Neural cell (in vitro differentiated cells): ENCODE measurements at regions not wholly inside any gene's neighbourhood (a gene's known extent, or its start where the extent isn't known, plus 50 kb on each side); places are given as distances from the start of the nearest gene placed in this dataset.

Experiments
- EP300 ChIP-seq: fragments of 450-650 bp; conservative IDR thresholded peaks from 2 replicates; pipeline ENCODE4 v1.6.1; 2014; ENCODE audit warnings: antibody characterized with exemption, mild to moderate bottlenecking, moderate library complexity; ENCODE audit not compliant: poor library complexity, severe bottlenecking
- MXI1 ChIP-seq: fragments of 450-650 bp; conservative IDR thresholded peaks from 2 replicates; pipeline ENCODE4 v1.6.1; 2014; ENCODE audit warnings: antibody characterized with exemption, mild to moderate bottlenecking; ENCODE audit not compliant: poor library complexity, severe bottlenecking
- POLR2AphosphoS5 ChIP-seq: IDR thresholded peaks from 2 replicates; pipeline ENCODE4 v1.6.1; 2012
- SMC3 ChIP-seq: fragments of 450-650 bp; conservative IDR thresholded peaks from 2 replicates; pipeline ENCODE4 v1.6.1; 2014; ENCODE audit warnings: antibody characterized with exemption, mild to moderate bottlenecking, moderate library complexity; ENCODE audit not compliant: poor library complexity
- TAF1 ChIP-seq: IDR thresholded peaks from 2 replicates; pipeline ENCODE4 v1.6.1; 2012; ENCODE audit warnings: low read depth
- TF ChIP-seq, protein P1 (sequence below): fragments of 450-650 bp; IDR thresholded peaks from 2 replicates; pipeline ENCODE4 v1.5.1; 2014; ENCODE audit warnings: antibody characterized with exemption, mild to moderate bottlenecking, moderate library complexity; ENCODE audit not compliant: poor library complexity, severe bottlenecking
- TF ChIP-seq, protein P2 (sequence below): IDR thresholded peaks from 2 replicates; pipeline ENCODE4 v1.6.1; 2012; ENCODE audit warnings: borderline replicate concordance

DNA sequence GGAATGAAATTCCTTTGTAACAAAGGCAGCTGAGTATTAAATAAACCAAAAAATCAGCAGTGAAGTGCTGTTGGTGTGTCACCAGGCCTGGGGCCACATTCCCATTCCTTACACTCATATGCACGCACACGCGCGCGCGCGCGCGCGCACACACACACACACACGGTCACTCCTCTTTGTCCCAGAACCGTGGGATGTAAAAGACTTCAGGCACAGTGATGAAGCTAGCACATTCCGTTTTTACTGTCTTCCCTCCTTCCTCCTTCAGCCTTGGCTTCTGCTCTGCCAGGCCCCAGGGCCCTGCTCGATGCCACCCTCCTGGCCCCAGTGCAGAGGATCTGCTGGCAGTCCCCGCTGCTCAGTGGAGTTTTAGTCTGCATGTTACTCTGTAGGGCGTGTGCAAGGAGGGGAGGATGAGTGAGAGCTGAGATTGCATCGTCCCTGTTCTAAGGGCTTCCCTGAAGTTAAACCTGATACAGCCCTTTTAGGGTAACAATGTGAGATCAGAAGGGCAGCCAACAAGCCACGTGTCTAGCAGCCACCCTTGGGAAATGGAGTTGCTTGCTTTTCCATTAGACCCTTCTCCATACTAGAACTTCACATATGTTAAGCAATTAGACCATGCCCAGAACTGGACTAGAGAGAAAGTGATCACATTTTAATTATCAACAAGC lies 71.7 kb upstream of the WDR26 start:
- TF ChIP-seq POLR2AphosphoS5 (no peak), MXI1 (no peak), EP300 (no peak), SMC3 (no peak), TAF1 (no peak)
- TF ChIP-seq, protein P1, sequence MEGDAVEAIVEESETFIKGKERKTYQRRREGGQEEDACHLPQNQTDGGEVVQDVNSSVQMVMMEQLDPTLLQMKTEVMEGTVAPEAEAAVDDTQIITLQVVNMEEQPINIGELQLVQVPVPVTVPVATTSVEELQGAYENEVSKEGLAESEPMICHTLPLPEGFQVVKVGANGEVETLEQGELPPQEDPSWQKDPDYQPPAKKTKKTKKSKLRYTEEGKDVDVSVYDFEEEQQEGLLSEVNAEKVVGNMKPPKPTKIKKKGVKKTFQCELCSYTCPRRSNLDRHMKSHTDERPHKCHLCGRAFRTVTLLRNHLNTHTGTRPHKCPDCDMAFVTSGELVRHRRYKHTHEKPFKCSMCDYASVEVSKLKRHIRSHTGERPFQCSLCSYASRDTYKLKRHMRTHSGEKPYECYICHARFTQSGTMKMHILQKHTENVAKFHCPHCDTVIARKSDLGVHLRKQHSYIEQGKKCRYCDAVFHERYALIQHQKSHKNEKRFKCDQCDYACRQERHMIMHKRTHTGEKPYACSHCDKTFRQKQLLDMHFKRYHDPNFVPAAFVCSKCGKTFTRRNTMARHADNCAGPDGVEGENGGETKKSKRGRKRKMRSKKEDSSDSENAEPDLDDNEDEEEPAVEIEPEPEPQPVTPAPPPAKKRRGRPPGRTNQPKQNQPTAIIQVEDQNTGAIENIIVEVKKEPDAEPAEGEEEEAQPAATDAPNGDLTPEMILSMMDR = no peak
- TF ChIP-seq, protein P2, sequence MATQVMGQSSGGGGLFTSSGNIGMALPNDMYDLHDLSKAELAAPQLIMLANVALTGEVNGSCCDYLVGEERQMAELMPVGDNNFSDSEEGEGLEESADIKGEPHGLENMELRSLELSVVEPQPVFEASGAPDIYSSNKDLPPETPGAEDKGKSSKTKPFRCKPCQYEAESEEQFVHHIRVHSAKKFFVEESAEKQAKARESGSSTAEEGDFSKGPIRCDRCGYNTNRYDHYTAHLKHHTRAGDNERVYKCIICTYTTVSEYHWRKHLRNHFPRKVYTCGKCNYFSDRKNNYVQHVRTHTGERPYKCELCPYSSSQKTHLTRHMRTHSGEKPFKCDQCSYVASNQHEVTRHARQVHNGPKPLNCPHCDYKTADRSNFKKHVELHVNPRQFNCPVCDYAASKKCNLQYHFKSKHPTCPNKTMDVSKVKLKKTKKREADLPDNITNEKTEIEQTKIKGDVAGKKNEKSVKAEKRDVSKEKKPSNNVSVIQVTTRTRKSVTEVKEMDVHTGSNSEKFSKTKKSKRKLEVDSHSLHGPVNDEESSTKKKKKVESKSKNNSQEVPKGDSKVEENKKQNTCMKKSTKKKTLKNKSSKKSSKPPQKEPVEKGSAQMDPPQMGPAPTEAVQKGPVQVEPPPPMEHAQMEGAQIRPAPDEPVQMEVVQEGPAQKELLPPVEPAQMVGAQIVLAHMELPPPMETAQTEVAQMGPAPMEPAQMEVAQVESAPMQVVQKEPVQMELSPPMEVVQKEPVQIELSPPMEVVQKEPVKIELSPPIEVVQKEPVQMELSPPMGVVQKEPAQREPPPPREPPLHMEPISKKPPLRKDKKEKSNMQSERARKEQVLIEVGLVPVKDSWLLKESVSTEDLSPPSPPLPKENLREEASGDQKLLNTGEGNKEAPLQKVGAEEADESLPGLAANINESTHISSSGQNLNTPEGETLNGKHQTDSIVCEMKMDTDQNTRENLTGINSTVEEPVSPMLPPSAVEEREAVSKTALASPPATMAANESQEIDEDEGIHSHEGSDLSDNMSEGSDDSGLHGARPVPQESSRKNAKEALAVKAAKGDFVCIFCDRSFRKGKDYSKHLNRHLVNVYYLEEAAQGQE = no peak
